HTR-8/SVneo (cell line): ENCODE measurements at regions not wholly inside any gene's neighbourhood (a gene's known extent, or its start where the extent isn't known, plus 50 kb on each side); places are given as distances from the start of the nearest gene placed in this dataset.

ENCODE experiments used
- DNase-seq: peaks from one replicate; pipeline ENCODE4 v3.0.0; 2011; ENCODE audit warnings: low spot score, mixed read lengths; ENCODE audit not compliant: insufficient read length
- FAIRE-seq: peaks from 2 replicates; lab custom pipeline; 2011; peaks lifted over from hg19 to GRCh38; lab: Jason Lieb, UNC

- DNase-seq: no peak
These were observed 230.7 kb downstream of the KCNA4 start for GRCh38 chr11:29786092-29786491.

GRCh38 chr11:29783506-29783905 is 233.3 kb downstream of the KCNA4 start:
- DNase-seq (no peak), FAIRE-seq (no peak)

More at GRCh38 chr11:29786092-29786491, 230.7 kb downstream of the KCNA4 start:
- FAIRE-seq: no peak

- no peak for FAIRE-seq
- DNase-seq: no peak
These were observed 234.4 kb downstream of the KCNA4 start for GRCh38 chr11:29782447-29782846.

- FAIRE-seq: no peak
- no peak for DNase-seq
These were observed 235.6 kb downstream of the KCNA4 start for GRCh38 chr11:29781268-29781667.

GRCh38 chr11:29780756-29781155 is 236.1 kb downstream of the KCNA4 start:
- FAIRE-seq (no peak), DNase-seq (no peak)

- FAIRE-seq (no peak), DNase-seq (no peak)
These were observed 243.1 kb downstream of the KCNA4 start for GRCh38 chr11:29773656-29774264.

GRCh38 chr11:29756871-29757270 is 260.0 kb downstream of the KCNA4 start:
- DNase-seq (no peak), FAIRE-seq (no peak)

GRCh38 chr11:29755474-29755873 is 261.4 kb downstream of the KCNA4 start:
- no peak for FAIRE-seq
- DNase-seq: no peak

- no peak for FAIRE-seq
These were observed 265.2 kb downstream of the KCNA4 start for GRCh38 chr11:29751618-29752017.

GRCh38 chr11:29750392-29750791 is 266.4 kb downstream of the KCNA4 start:
- FAIRE-seq: no peak
- no peak for DNase-seq

More at GRCh38 chr11:29751618-29752017, 265.2 kb downstream of the KCNA4 start:
- no peak for DNase-seq

GRCh38 chr11:29734287-29734686 is 282.5 kb downstream of the KCNA4 start:
- no peak for FAIRE-seq
- DNase-seq: no peak

- FAIRE-seq (no peak), DNase-seq (no peak)
These were observed 303.0 kb downstream of the KCNA4 start for GRCh38 chr11:29713831-29714320.

- FAIRE-seq: no peak
These were observed 304.2 kb downstream of the KCNA4 start for GRCh38 chr11:29712616-29713015.

GRCh38 chr11:29707924-29708323 is 308.9 kb downstream of the KCNA4 start:
- DNase-seq (no peak), FAIRE-seq (no peak)

More at GRCh38 chr11:29712616-29713015, 304.2 kb downstream of the KCNA4 start:
- no peak for DNase-seq

- DNase-seq: no peak
- FAIRE-seq: no peak
These were observed 331.5 kb downstream of the KCNA4 start for GRCh38 chr11:29685361-29685760.

- DNase-seq: no peak
- no peak for FAIRE-seq
These were observed 334.0 kb downstream of the KCNA4 start for GRCh38 chr11:29682856-29683255.

- DNase-seq (no peak), FAIRE-seq (no peak)
These were observed 336.8 kb downstream of the KCNA4 start for GRCh38 chr11:29679996-29680395.

- DNase-seq (no peak), FAIRE-seq (no peak)
These were observed 339.8 kb downstream of the KCNA4 start for GRCh38 chr11:29676993-29677392.

GRCh38 chr11:29669310-29669709 is 347.5 kb downstream of the KCNA4 start:
- DNase-seq (no peak), FAIRE-seq (no peak)

GRCh38 chr11:29657709-29658108 is 359.1 kb downstream of the KCNA4 start:
- DNase-seq (no peak), FAIRE-seq (no peak)

- DNase-seq (no peak), FAIRE-seq (no peak)
These were observed 360.2 kb downstream of the KCNA4 start for GRCh38 chr11:29656597-29656996.

- DNase-seq: no peak
- no peak for FAIRE-seq
These were observed 371.5 kb downstream of the KCNA4 start for GRCh38 chr11:29645373-29645772.
